ENCODE measurements at regions not wholly inside any gene's neighbourhood (a gene's known extent, or its start where the extent isn't known, plus 50 kb on each side); places are given as distances from the start of the nearest gene placed in this dataset.
"Not testable (repeated sequence)": the region's sequence is repeated elsewhere in the genome, so short reads cannot be mapped to it uniquely, and the experiment has no call there.

DNA sequence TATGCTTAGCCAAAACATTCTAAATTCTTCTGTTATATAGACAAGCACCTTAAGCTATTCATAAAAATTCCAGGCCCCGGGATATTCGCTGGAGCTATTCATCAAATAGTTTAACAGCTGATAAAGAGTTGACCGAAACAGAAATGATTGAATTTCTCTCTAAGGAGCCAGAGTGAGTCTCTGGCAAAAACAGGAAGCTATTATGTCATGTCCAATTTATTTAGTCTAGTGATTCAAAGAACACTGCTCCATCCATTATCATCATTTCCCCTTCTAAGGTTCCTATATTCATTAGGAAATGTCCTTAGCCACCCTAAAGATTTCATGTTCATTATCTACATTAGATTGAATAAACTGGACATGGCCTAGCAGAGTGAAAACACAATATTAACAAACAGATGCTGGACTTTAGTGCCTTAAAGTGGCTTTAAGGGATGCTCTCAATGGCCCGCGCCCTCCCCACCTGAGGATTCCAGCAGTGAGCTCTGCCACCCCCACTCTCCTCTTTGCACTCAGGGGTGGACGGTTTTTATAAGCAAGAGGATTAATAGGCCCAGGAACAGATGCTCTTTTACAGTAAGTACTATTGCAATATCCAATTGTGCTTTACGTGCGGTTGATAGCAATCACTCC is 122.1 kb upstream of the RGS1 start:
- no peak for DNase-seq (ENCODE audit: extremely low read depth, low read depth)
- H3K4me3 ChIP-seq (replicated peaks; ENCODE audit: low read depth, low read length) = no peak overlapping the region
- TF ChIP-seq, protein P1, sequence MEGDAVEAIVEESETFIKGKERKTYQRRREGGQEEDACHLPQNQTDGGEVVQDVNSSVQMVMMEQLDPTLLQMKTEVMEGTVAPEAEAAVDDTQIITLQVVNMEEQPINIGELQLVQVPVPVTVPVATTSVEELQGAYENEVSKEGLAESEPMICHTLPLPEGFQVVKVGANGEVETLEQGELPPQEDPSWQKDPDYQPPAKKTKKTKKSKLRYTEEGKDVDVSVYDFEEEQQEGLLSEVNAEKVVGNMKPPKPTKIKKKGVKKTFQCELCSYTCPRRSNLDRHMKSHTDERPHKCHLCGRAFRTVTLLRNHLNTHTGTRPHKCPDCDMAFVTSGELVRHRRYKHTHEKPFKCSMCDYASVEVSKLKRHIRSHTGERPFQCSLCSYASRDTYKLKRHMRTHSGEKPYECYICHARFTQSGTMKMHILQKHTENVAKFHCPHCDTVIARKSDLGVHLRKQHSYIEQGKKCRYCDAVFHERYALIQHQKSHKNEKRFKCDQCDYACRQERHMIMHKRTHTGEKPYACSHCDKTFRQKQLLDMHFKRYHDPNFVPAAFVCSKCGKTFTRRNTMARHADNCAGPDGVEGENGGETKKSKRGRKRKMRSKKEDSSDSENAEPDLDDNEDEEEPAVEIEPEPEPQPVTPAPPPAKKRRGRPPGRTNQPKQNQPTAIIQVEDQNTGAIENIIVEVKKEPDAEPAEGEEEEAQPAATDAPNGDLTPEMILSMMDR (IDR thresholded peaks at IDR 0.05; ENCODE audit: low read depth, low read length, missing control alignments) = no peak

DNA sequence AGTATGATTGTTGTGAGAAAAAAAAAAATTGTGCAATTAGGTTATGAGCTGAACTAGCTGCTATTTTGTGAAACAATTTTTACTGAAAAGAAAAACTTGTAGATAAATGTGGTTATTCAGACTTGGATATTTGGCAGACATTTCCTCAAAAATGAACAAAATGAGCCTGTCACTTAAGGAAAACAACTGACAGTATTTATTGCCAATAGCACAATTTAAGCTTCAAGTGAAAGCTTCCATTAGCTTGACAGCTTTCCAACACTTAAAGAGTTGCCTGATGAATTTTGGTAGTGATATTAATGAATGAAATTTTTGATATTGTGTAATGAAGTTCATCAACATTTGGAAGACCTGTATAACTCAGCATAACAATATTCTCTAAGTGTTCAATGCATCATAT is 116.1 kb upstream of the RGS1 start:
- no peak for DNase-seq (ENCODE audit: extremely low read depth, low read depth)
- TF ChIP-seq, protein P1 (IDR thresholded peaks at IDR 0.05; ENCODE audit: low read depth, low read length, missing control alignments) = no peak
- no peak overlapping the region for H3K4me3 ChIP-seq (replicated peaks; ENCODE audit: low read depth, low read length)

DNA sequence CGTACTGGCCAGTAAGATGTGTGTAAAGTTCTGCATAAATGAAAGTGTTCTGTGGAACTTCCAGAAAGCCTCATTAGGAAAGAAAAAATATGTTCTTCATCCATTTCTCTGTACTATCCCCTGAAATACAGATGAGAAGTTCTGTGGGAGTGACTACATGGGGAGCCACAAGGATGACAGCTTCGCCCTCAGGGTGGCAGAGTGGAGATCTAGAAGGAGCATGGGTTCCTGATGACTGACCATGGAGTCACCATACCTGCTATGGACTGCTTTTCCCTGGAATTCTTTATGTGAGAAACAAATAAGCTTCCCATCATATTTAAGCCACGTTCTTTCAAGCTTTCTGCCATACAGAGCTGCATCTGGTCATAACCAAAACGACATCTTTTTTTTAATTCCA is 113.9 kb upstream of the RGS1 start:
- H3K4me3 ChIP-seq (replicated peaks; ENCODE audit: low read depth, low read length) = no peak overlapping the region
- no peak for DNase-seq (ENCODE audit: extremely low read depth, low read depth)
- TF ChIP-seq, protein P1 (IDR thresholded peaks at IDR 0.05; ENCODE audit: low read depth, low read length, missing control alignments) = no peak

DNA sequence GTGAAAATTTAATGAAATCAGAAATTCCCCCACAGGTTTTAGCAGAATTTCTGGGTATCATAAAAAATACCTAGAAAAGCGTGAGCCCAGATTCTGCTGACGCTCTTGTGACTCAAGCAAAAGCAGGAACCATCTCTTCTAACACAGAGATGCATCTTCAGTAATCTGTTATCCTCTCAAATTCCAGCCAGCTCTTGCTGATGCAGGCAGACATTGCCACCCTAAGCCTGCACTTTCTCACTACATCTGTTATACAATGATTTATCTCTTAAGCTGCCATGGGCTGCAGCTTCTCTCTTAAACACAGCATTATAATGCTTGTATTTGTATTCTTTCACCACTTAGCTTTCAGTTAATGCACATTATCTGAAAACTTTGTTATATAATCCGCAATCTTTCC is 113.0 kb upstream of the RGS1 start:
- TF ChIP-seq, protein P1 (IDR thresholded peaks at IDR 0.05; ENCODE audit: low read depth, low read length, missing control alignments) = no peak
- H3K4me3 ChIP-seq (replicated peaks; ENCODE audit: low read depth, low read length) = no peak overlapping the region
- no peak for DNase-seq (ENCODE audit: extremely low read depth, low read depth)

DNA sequence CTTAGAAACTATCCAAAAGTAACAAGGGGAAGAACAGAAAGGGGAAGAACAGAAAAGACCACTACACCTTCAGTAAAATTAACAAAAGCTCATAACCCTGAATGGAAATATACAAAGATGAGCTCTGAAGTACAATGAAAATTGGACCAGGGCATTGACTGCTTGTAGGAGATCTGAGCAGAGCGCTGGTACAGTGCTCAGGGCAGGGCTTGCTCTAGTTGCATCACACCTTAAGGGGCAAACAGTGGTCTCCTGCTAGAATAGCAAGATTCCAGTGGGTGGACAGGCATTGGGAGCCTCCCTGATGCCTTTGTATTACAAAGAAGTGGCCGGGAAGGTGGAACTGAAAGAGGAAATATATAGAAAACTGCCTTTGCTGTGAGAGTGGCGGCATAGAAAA is 111.9 kb upstream of the RGS1 start:
- no peak for DNase-seq (ENCODE audit: extremely low read depth, low read depth)
- TF ChIP-seq, protein P1 (IDR thresholded peaks at IDR 0.05; ENCODE audit: low read depth, low read length, missing control alignments) = no peak
- H3K4me3 ChIP-seq (replicated peaks; ENCODE audit: low read depth, low read length) = no peak overlapping the region

DNA sequence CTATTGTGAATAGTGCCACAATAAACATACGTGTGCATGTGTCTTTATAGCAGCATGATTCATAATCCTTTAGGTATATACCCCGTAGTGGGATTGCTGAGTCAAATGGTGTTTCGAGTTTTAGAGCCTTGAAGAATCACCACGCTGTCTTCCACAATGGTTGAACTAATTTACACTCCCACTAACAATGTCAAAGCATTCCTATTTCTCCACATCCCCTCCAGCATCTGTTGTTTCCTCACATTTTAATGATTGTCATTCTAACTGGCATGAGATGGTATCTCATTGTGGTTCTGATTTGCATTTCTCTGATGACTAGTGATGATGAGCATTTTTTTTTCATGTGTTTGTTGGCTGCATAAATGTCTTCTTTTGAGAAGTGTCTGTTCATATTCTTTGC is 110.4 kb upstream of the RGS1 start:
- not testable (repeated sequence) for DNase-seq (ENCODE audit: extremely low read depth, low read depth); H3K4me3 ChIP-seq (replicated peaks; ENCODE audit: low read depth, low read length)

DNA sequence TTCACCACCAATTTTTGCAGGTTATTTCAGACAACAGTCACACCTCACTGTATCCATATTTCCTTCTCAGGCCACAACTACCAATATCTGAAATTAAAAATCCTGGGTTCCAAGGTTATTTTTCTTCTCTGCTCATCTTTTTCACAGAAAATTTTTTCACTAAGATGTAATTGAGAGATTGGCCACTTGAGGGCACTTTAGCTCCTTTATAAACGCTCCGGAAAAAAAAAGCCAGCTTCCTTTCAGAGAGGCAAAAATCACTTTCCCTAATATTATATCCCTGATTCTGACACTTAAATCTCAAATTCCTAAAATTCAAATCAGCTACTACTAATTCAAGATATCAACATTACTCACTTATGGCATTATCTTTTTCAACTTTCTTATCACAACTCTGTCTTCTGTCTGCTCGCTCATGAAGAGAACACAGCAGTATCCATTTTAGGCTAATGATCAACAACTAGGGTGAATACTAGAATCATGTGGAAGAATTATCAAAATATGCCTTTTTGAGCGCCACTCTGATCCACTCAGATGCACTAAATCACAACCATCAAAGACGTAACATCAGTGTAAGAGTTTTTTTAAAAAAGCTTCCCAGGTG is 101.4 kb upstream of the RGS1 start:
- H3K4me3 ChIP-seq (replicated peaks; ENCODE audit: low read depth, low read length) = no peak overlapping the region
- TF ChIP-seq, protein P1 (IDR thresholded peaks at IDR 0.05; ENCODE audit: low read depth, low read length, missing control alignments) = peak; percentile 47
- no peak for DNase-seq (ENCODE audit: extremely low read depth, low read depth)
